Keratinocyte (primary cell): ENCODE measurements at regions not wholly inside any gene's neighbourhood (a gene's known extent, or its start where the extent isn't known, plus 50 kb on each side); places are given as distances from the start of the nearest gene placed in this dataset.

ENCODE experiments used
- DNase-seq: peaks from one replicate; pipeline ENCODE4 v3.0.0-alpha.2; 2011; ENCODE audit warnings: low read depth, missing footprints, low spot score
- FAIRE-seq: peaks from 2 replicates; lab custom pipeline; 2011; peaks lifted over from hg19 to GRCh38; lab: Jason Lieb, UNC
- H2AFZ ChIP-seq: 2 replicates; pipeline ENCODE4 v1.6.0; 2012; ENCODE audit warnings: low read length, control low read depth, inconsistent platforms; ENCODE audit not compliant: control insufficient read depth
- H3K27ac ChIP-seq: 2 replicates; pipeline ENCODE4 v1.5.1; 2011; ENCODE audit warnings: low read length; ENCODE audit not compliant: control insufficient read depth, insufficient read depth
- H3K27me3 ChIP-seq: 3 replicates; pipeline ENCODE4 v1.6.0; 2011; ENCODE audit warnings: low read length; ENCODE audit not compliant: control insufficient read depth, insufficient read depth; ENCODE audit errors: extremely low read depth
- H3K36me3 ChIP-seq, 2 experiments: 2 replicates in 1 of 2; 3 replicates in 1 of 2; pipeline ENCODE4 v1.5.1; 2011; ENCODE audit warnings: low read length in 2 of 2, mild to moderate bottlenecking in 1 of 2; ENCODE audit not compliant: control insufficient read depth in 2 of 2, insufficient read depth in 2 of 2; ENCODE audit errors: extremely low read depth in 1 of 2
- H3K4me1 ChIP-seq: 3 replicates; pipeline ENCODE4 v1.5.1; 2011; ENCODE audit warnings: low read length; ENCODE audit not compliant: control insufficient read depth, insufficient read depth; ENCODE audit errors: extremely low read depth
- H3K4me2 ChIP-seq: 3 replicates; pipeline ENCODE4 v1.6.0; 2011; ENCODE audit warnings: low read depth, low read length; ENCODE audit not compliant: control insufficient read depth, insufficient read depth; ENCODE audit errors: extremely low read depth
- H3K4me3 ChIP-seq, 3 experiments: fragments of 200-600 bp in 1 of 3; sonication (generic) in 1 of 3; 2 replicates in 2 of 3; 3 replicates in 1 of 3; pipeline ENCODE4 v1.5.1; 2011 to 2016; ENCODE audit warnings: low read length in 3 of 3, mild to moderate bottlenecking in 3 of 3, control low read depth in 2 of 3, inconsistent platforms in 1 of 3, low read depth in 1 of 3, mixed read lengths in 1 of 3, mixed run types in 1 of 3, moderate library complexity in 1 of 3; ENCODE audit not compliant: control insufficient read depth in 2 of 3, insufficient read depth in 2 of 3; ENCODE audit errors: extremely low read depth in 1 of 3
- H3K79me2 ChIP-seq: 2 replicates; pipeline ENCODE4 v1.6.0; 2012; ENCODE audit warnings: low read length; ENCODE audit not compliant: control insufficient read depth, insufficient read depth
- H3K9ac ChIP-seq: 3 replicates; pipeline ENCODE4 v1.6.0; 2011; ENCODE audit warnings: low read length; ENCODE audit not compliant: control insufficient read depth, insufficient read depth; ENCODE audit errors: extremely low read depth
- H3K9me1 ChIP-seq: 3 replicates; pipeline ENCODE4 v1.6.0; 2011; ENCODE audit warnings: low read length; ENCODE audit not compliant: control insufficient read depth, insufficient read depth; ENCODE audit errors: extremely low read depth
- H3K9me3 ChIP-seq: 2 replicates; pipeline ENCODE4 v1.5.1; 2012; ENCODE audit warnings: low read depth, low read length; ENCODE audit not compliant: control insufficient read depth
- H4K20me1 ChIP-seq: 3 replicates; pipeline ENCODE4 v1.6.0; 2011; ENCODE audit warnings: low read length; ENCODE audit not compliant: control insufficient read depth, insufficient read depth; ENCODE audit errors: extremely low read depth
- CTCF ChIP-seq, 3 experiments: IDR thresholded peaks in 1 of 3; conservative IDR thresholded peaks in 1 of 3; optimal IDR thresholded peaks in 1 of 3; 2 replicates in 2 of 3; 3 replicates in 1 of 3; pipeline versions ENCODE3 to v1.5.1; 2011; ENCODE audit warnings: low read length in 3 of 3, mild to moderate bottlenecking in 3 of 3, moderate library complexity in 2 of 3, control low read depth in 1 of 3, inconsistent platforms in 1 of 3; ENCODE audit not compliant: insufficient read depth in 2 of 3; ENCODE audit errors: extremely low read depth in 1 of 3
- EZH2 ChIP-seq: IDR thresholded peaks from one replicate; pipeline ENCODE4 v1.6.1; 2012; ENCODE audit warnings: inconsistent platforms, mild to moderate bottlenecking, low read length, moderate library complexity
- dilution Hi-C: fragments of 300-500 bp; cut with MboI; formaldehyde crosslinking; loops from one replicate; pipeline ENCODE4 v1.7.0; 2020; ENCODE audit warnings: low sequenced_read_pairs; ENCODE audit not compliant: extremely low pct_ligation_motif_present

- Histone ChIP-seq H3K9me3 (no peaks in the 10 kb centered on the region), H3K4me1 (no peaks in the 10 kb centered on the region), H3K4me3 (no peak overlapping the region), H3K9ac (no peak overlapping the region), H4K20me1 (no peaks in the 10 kb centered on the region), H3K4me2 (no peak overlapping the region), H3K27me3 (no peaks in the 10 kb centered on the region), H3K36me3 (no peaks in the 10 kb centered on the region), H3K79me2 (no peaks in the 10 kb centered on the region), H2AFZ (no peak overlapping the region), H3K9me1 (no peaks in the 10 kb centered on the region), H3K27ac (no peak overlapping the region)
- FAIRE-seq = no peak
- DNase-seq = no peak
- no peak for TF ChIP-seq EZH2
- dilution Hi-C loops = no loop called here
Observed at GRCh38 chr4:79847411-79847810, 225.6 kb downstream of the ANTXR2 start.

GRCh38 chr4:79842162-79842561 lies 230.9 kb downstream of the ANTXR2 start:
- no peak overlapping the region for H3K9ac ChIP-seq
- no peak overlapping the region for H3K4me3 ChIP-seq
- H3K9me3 ChIP-seq = no peaks in the 10 kb centered on the region
- TF ChIP-seq CTCF (optimal IDR thresholded peaks at IDR 0.05 in 1 of 3, IDR thresholded peaks at IDR 0.05 in 1 of 3, conservative IDR thresholded peaks at IDR 0.05 in 1 of 3; ENCODE audit: extremely low read depth in 1 of 3, insufficient read depth in 2 of 3, low read length in 3 of 3) = no peak
- TF ChIP-seq EZH2 = no peak
- no peaks in the 10 kb centered on the region for H3K36me3 ChIP-seq
- H2AFZ ChIP-seq = no peak overlapping the region
- no peaks in the 10 kb centered on the region for H3K4me1 ChIP-seq
- no peak overlapping the region for H3K27ac ChIP-seq
- H3K9me1 ChIP-seq = no peaks in the 10 kb centered on the region
- dilution Hi-C loops = no loop called here
- no peaks in the 10 kb centered on the region for H3K27me3 ChIP-seq
- H4K20me1 ChIP-seq = no peaks in the 10 kb centered on the region
- FAIRE-seq (no peak), DNase-seq (no peak)
- H3K4me2 ChIP-seq = no peak overlapping the region
- H3K79me2 ChIP-seq = no peaks in the 10 kb centered on the region

- Histone ChIP-seq H4K20me1 (no peaks in the 10 kb centered on the region), H3K27me3 (peaks cover 4% of the 10 kb centered on the region), H2AFZ (no peak overlapping the region), H3K9ac (no peak overlapping the region), H3K79me2 (no peaks in the 10 kb centered on the region), H3K9me3 (no peaks in the 10 kb centered on the region), H3K4me2 (no peak overlapping the region), H3K4me1 (no peaks in the 10 kb centered on the region), H3K4me3 (no peak overlapping the region), H3K36me3 (no peaks in the 10 kb centered on the region), H3K27ac (no peak overlapping the region), H3K9me1 (no peaks in the 10 kb centered on the region)
- DNase-seq (no peak), FAIRE-seq (no peak)
- dilution Hi-C loops = no loop called here
- TF ChIP-seq EZH2 = no peak
- no peak for TF ChIP-seq CTCF (optimal IDR thresholded peaks at IDR 0.05 in 1 of 3, IDR thresholded peaks at IDR 0.05 in 1 of 3, conservative IDR thresholded peaks at IDR 0.05 in 1 of 3; ENCODE audit: extremely low read depth in 1 of 3, insufficient read depth in 2 of 3, low read length in 3 of 3)
Observed at GRCh38 chr4:79833857-79834256, 239.2 kb downstream of the ANTXR2 start.
